Osteoblast (primary cell): ENCODE measurements at regions not wholly inside any gene's neighbourhood (a gene's known extent, or its start where the extent isn't known, plus 50 kb on each side); places are given as distances from the start of the nearest gene placed in this dataset.

Experiments used
- DNase-seq: peaks from one replicate; pipeline ENCODE4 v3.0.0; 2011; ENCODE audit warnings: low spot score, mixed read lengths; ENCODE audit not compliant: insufficient read length; ENCODE audit errors: missing footprints
- H2AFZ ChIP-seq: 2 replicates; pipeline ENCODE4 v1.6.0; 2011; ENCODE audit warnings: mild to moderate bottlenecking, low read length
- H3K27ac ChIP-seq: 2 replicates; pipeline ENCODE4 v1.5.1; 2011; ENCODE audit warnings: mild to moderate bottlenecking, low read depth, low read length, moderate library complexity
- H3K27me3 ChIP-seq: 2 replicates; pipeline ENCODE4 v1.6.0; 2012; ENCODE audit warnings: mild to moderate bottlenecking, control low read depth, inconsistent platforms, low read length, moderate library complexity; ENCODE audit not compliant: insufficient read depth
- H3K36me3 ChIP-seq: 2 replicates; pipeline ENCODE4 v1.5.1; 2011; ENCODE audit warnings: mild to moderate bottlenecking, low read length, control low read depth, moderate library complexity; ENCODE audit not compliant: insufficient read depth
- H3K4me1 ChIP-seq: 2 replicates; pipeline ENCODE4 v1.5.1; 2011; ENCODE audit warnings: mild to moderate bottlenecking, low read length, control low read depth, moderate library complexity; ENCODE audit not compliant: insufficient read depth
- H3K4me2 ChIP-seq: 2 replicates; pipeline ENCODE4 v1.6.0; 2011; ENCODE audit warnings: mild to moderate bottlenecking, low read length; ENCODE audit not compliant: insufficient read depth
- H3K4me3 ChIP-seq: fragments of 200-600 bp; sonication (generic); 3 replicates; pipeline ENCODE4 v1.5.1; 2012; ENCODE audit warnings: mild to moderate bottlenecking, low read length, inconsistent platforms; ENCODE audit not compliant: insufficient read depth
- H3K79me2 ChIP-seq: 2 replicates; pipeline ENCODE4 v1.6.0; 2012; ENCODE audit warnings: mild to moderate bottlenecking, low read length, control low read depth, inconsistent platforms; ENCODE audit not compliant: insufficient read depth
- H3K9me3 ChIP-seq: 2 replicates; pipeline ENCODE4 v1.5.1; 2011; ENCODE audit warnings: low read depth, low read length, control low read depth
- H4K20me1 ChIP-seq: 2 replicates; pipeline ENCODE4 v1.6.0; 2012; ENCODE audit warnings: mild to moderate bottlenecking, low read length, control low read depth; ENCODE audit not compliant: insufficient read depth
- CTCF ChIP-seq: IDR thresholded peaks from 2 replicates; pipeline ENCODE4 v1.5.1; 2011; ENCODE audit warnings: mild to moderate bottlenecking, low read depth, low read length, moderate library complexity; ENCODE audit errors: extremely low read depth

GRCh38 chr4:58553031-58553430 is 1442.8 kb upstream of the IGFBP7 start:
- no peaks in the 10 kb centered on the region for H4K20me1 ChIP-seq
- no peaks in the 10 kb centered on the region for H3K36me3 ChIP-seq
- TF ChIP-seq CTCF = no peak
- H3K4me1 ChIP-seq = no peaks in the 10 kb centered on the region
- no peaks in the 10 kb centered on the region for H3K9me3 ChIP-seq
- no peak for DNase-seq
- no peaks in the 10 kb centered on the region for H3K79me2 ChIP-seq
- H3K27me3 ChIP-seq = no peaks in the 10 kb centered on the region
- no peak overlapping the region for H3K4me2 ChIP-seq
- no peak overlapping the region for H3K27ac ChIP-seq
- H2AFZ ChIP-seq = no peak overlapping the region
- no peak overlapping the region for H3K4me3 ChIP-seq

GRCh38 chr4:58551676-58552075 is 1441.5 kb upstream of the IGFBP7 start:
- no peaks in the 10 kb centered on the region for H4K20me1 ChIP-seq

GRCh38 chr4:58543465-58543864 is 1433.3 kb upstream of the IGFBP7 start:
- H3K9me3 ChIP-seq = no peaks in the 10 kb centered on the region
- no peak for DNase-seq
- no peak overlapping the region for H3K4me3 ChIP-seq
- TF ChIP-seq CTCF = no peak
- no peak overlapping the region for H3K27ac ChIP-seq
- H4K20me1 ChIP-seq = no peaks in the 10 kb centered on the region
- H3K4me2 ChIP-seq = no peak overlapping the region
- H3K36me3 ChIP-seq = no peaks in the 10 kb centered on the region
- no peak overlapping the region for H2AFZ ChIP-seq
- no peaks in the 10 kb centered on the region for H3K4me1 ChIP-seq
- no peaks in the 10 kb centered on the region for H3K79me2 ChIP-seq
- no peaks in the 10 kb centered on the region for H3K27me3 ChIP-seq

More at GRCh38 chr4:58551676-58552075, 1441.5 kb upstream of the IGFBP7 start:
- no peaks in the 10 kb centered on the region for H3K4me1 ChIP-seq
- no peak overlapping the region for H3K4me3 ChIP-seq
- H2AFZ ChIP-seq = no peak overlapping the region
- H3K27me3 ChIP-seq = no peaks in the 10 kb centered on the region
- no peaks in the 10 kb centered on the region for H3K79me2 ChIP-seq
- no peak for TF ChIP-seq CTCF
- no peaks in the 10 kb centered on the region for H3K9me3 ChIP-seq
- no peak overlapping the region for H3K27ac ChIP-seq
- H3K36me3 ChIP-seq = no peaks in the 10 kb centered on the region
- DNase-seq = no peak
- H3K4me2 ChIP-seq = no peak overlapping the region

GRCh38 chr4:58541926-58542325 is 1431.7 kb upstream of the IGFBP7 start:
- Histone ChIP-seq H3K4me3 (no peak overlapping the region), H3K9me3 (no peaks in the 10 kb centered on the region), H3K4me1 (no peaks in the 10 kb centered on the region), H3K79me2 (no peaks in the 10 kb centered on the region), H3K27me3 (no peaks in the 10 kb centered on the region), H2AFZ (no peak overlapping the region), H4K20me1 (no peaks in the 10 kb centered on the region), H3K4me2 (no peak overlapping the region), H3K36me3 (no peaks in the 10 kb centered on the region), H3K27ac (no peak overlapping the region)
- no peak for TF ChIP-seq CTCF
- DNase-seq = no peak
